A673 (cell line): ENCODE measurements at regions not wholly inside any gene's neighbourhood (a gene's known extent, or its start where the extent isn't known, plus 50 kb on each side); places are given as distances from the start of the nearest gene placed in this dataset.

Experiments used
- BruUV-seq: library from RNA; stranded (reverse); fragments of 400-500 nt; replicated peaks from 2 replicates; lab custom pipeline; 2021; lab: Mats Ljungman, UMichigan
- CTCF ChIA-PET: fragments of 300-600 bp; sonication (Branson Sonifier 250); formaldehyde crosslinking; loops from one replicate; lab custom pipeline; 2022; ENCODE audit warnings: antibody characterized with exemption; lab: Charles Lee
- POLR2A ChIA-PET: fragments of 300-600 bp; sonication (Branson Sonifier 250); formaldehyde crosslinking; loops from one replicate; lab custom pipeline; 2022; ENCODE audit warnings: antibody characterized with exemption; ENCODE audit not compliant: low non-redundant PET; lab: Charles Lee
- DNase-seq: peaks from one replicate; pipeline ENCODE4 v3.0.0-alpha.2; 2015; ENCODE audit warnings: low spot score
- H3K27ac ChIP-seq: fragments of 200-600 bp; sonication (generic); 2 replicates; pipeline ENCODE4 v1.5.1; 2016; ENCODE audit warnings: mixed run types, low read depth, mild to moderate bottlenecking, mixed read lengths, antibody characterized with exemption, low read length; ENCODE audit not compliant: poor library complexity, severe bottlenecking
- H3K27me3 ChIP-seq: fragments of 200-600 bp; sonication (generic); replicated peaks from 2 replicates; pipeline ENCODE4 v1.6.1; 2017; ENCODE audit warnings: mixed run types, low read depth, mild to moderate bottlenecking, mixed read lengths, antibody characterized with exemption, low read length; ENCODE audit not compliant: insufficient read depth, poor library complexity
- H3K36me3 ChIP-seq: fragments of 200-600 bp; sonication (generic); 2 replicates; pipeline ENCODE4 v1.6.1; 2016; ENCODE audit warnings: mixed run types, mild to moderate bottlenecking, mixed read lengths, antibody characterized with exemption, low read length; ENCODE audit not compliant: insufficient read depth, poor library complexity, severe bottlenecking
- H3K4me1 ChIP-seq: fragments of 200-600 bp; sonication (generic); 2 replicates; pipeline ENCODE4 v1.6.1; 2017; ENCODE audit warnings: mixed run types, mild to moderate bottlenecking, mixed read lengths, antibody characterized with exemption, low read length; ENCODE audit not compliant: insufficient read depth, poor library complexity, severe bottlenecking
- H3K4me3 ChIP-seq: fragments of 200-600 bp; sonication (generic); 2 replicates; pipeline ENCODE4 v1.5.1; 2016; ENCODE audit warnings: low read depth, mixed run types, mild to moderate bottlenecking, mixed read lengths, low read length; ENCODE audit not compliant: poor library complexity, severe bottlenecking
- H3K9me3 ChIP-seq: fragments of 200-600 bp; sonication (generic); 2 replicates; pipeline ENCODE4 v1.6.1; 2016; ENCODE audit warnings: mixed run types, low read depth, mild to moderate bottlenecking, mixed read lengths, antibody characterized with exemption, low read length; ENCODE audit not compliant: poor library complexity, severe bottlenecking
- EZH2 ChIP-seq: fragments of 200-600 bp; sonication (generic); IDR thresholded peaks from 2 replicates; pipeline ENCODE4 v1.6.1; 2017; ENCODE audit warnings: borderline replicate concordance, low read depth, mild to moderate bottlenecking, mixed read lengths, antibody characterized with exemption, low read length; ENCODE audit not compliant: poor library complexity, severe bottlenecking
- intact Hi-C: fragments of 100-400 bp; cut with micrococcal nuclease; formaldehyde crosslinking; loops from one replicate; pipeline ENCODE4 v1.10.0; 2022; ENCODE audit not compliant: unreplicated experiment
- TF ChIP-seq, protein P1 (sequence below): fragments of 300-800, 200-600 bp; sonication (generic); conservative IDR thresholded peaks from 2 replicates; pipeline ENCODE4 v1.5.1; 2017; ENCODE audit warnings: low read depth, mild to moderate bottlenecking, antibody characterized with exemption, low read length, moderate library complexity, mixed read lengths

DNA sequence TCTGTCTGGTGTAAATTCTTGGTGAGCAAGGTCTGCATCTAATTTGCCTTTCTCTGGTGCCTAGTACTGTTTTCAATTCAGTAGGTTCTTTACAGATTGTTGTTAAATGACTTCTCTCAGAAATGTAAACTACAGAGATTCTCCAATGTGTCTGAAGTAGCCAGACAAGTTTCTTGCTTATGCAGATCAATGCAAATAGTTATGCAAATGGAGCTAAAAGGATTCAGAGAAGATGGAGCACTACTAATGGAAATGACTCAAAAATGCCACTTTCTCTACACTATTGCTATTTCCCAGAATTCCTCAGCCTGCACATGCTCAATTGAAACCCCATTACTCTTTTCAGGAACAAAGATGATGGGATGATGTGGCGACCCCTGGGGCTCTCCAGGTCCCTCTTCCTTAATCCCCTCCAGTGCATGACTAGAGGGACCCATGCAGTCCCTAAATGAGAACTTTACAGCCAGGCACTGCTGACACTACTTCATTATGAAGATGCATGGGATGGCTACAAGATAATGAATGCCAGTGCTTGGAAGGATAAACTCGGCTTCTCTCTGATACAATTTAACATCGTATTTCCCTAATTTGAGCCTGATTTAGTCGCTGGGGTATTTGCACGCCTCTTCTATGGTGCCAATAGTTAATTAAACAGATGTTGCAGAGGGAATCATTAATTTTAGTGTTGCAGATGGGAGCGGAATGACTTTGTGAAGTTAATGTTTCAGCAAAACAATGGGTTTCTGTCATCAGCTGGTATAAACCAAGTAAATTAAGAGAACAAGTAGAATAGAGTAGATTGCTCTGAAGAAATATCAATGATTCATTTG, 753.2 kb downstream of the TLR4 start:
- H3K27me3 ChIP-seq: no peaks in the 10 kb centered on the region
- H3K27ac ChIP-seq: no peak overlapping the region
- TF ChIP-seq, protein P1, sequence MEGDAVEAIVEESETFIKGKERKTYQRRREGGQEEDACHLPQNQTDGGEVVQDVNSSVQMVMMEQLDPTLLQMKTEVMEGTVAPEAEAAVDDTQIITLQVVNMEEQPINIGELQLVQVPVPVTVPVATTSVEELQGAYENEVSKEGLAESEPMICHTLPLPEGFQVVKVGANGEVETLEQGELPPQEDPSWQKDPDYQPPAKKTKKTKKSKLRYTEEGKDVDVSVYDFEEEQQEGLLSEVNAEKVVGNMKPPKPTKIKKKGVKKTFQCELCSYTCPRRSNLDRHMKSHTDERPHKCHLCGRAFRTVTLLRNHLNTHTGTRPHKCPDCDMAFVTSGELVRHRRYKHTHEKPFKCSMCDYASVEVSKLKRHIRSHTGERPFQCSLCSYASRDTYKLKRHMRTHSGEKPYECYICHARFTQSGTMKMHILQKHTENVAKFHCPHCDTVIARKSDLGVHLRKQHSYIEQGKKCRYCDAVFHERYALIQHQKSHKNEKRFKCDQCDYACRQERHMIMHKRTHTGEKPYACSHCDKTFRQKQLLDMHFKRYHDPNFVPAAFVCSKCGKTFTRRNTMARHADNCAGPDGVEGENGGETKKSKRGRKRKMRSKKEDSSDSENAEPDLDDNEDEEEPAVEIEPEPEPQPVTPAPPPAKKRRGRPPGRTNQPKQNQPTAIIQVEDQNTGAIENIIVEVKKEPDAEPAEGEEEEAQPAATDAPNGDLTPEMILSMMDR: no peak
- no peak for TF ChIP-seq EZH2
- no peak overlapping the region for H3K4me3 ChIP-seq
- BruUV-seq: no TSS peak
- no peaks in the 10 kb centered on the region for H3K9me3 ChIP-seq
- no peak for DNase-seq
- H3K36me3 ChIP-seq: no peaks in the 10 kb centered on the region
- ChIA-PET POLR2A (no interaction called here), CTCF (no interaction called here)
- intact Hi-C loops: no loop called here
- no peaks in the 10 kb centered on the region for H3K4me1 ChIP-seq

DNA sequence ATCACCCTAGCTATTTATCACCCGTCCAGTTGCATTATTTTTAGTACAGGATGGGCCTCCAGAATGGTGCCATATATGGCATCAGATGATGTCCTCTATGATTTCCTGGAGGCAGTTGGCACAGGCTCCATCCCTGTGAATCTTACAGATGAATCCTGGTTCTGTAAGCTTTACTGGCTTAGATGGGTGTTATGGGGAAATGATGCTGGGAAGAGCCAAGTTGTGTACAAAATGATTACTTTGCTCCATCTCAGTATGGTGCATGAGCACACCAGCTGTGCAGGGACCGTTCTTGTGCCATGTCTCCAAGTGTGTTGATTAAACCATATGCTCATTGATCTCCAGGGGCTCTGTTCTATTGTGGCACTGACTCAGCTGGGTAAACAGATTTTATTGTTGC, 755.7 kb downstream of the TLR4 start:
- Histone ChIP-seq H3K36me3 (no peaks in the 10 kb centered on the region), H3K27me3 (no peaks in the 10 kb centered on the region), H3K9me3 (no peaks in the 10 kb centered on the region), H3K27ac (no peak overlapping the region), H3K4me1 (no peaks in the 10 kb centered on the region), H3K4me3 (no peak overlapping the region)
- ChIA-PET CTCF (no interaction called here), POLR2A (no interaction called here)
- intact Hi-C loops: no loop called here
- no TSS peak for BruUV-seq
- no peak for DNase-seq
- TF ChIP-seq, protein P1: no peak
- TF ChIP-seq EZH2: no peak

DNA sequence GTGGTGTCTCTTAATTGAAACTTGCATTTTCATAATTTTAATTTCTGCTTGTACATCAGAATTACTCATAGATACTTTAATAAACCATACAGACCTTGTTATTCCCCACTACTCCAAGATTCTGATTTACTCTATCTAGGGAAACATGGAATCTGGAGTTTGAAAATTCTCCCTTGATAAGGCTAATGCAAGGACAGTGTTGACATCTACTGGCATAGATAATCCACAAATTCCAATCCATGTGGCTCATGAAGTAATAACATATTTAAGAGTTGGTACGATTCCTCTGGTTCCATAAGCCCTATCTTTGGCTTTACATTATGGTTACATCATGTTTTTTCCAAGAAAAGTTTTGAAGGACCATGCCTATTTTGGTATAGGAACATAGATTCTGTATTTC, 759.2 kb downstream of the TLR4 start:
- H3K36me3 ChIP-seq: no peaks in the 10 kb centered on the region
- H3K27me3 ChIP-seq: no peaks in the 10 kb centered on the region
- CTCF ChIA-PET: no interaction called here
- no peaks in the 10 kb centered on the region for H3K4me1 ChIP-seq
- POLR2A ChIA-PET: no interaction called here
- no peak for DNase-seq
- H3K4me3 ChIP-seq: no peak overlapping the region
- BruUV-seq: no TSS peak
- no peaks in the 10 kb centered on the region for H3K9me3 ChIP-seq
- TF ChIP-seq, protein P1: no peak
- no peak for TF ChIP-seq EZH2
- no peak overlapping the region for H3K27ac ChIP-seq
- intact Hi-C loops: no loop called here
